Right lobe of liver (tissue), 6 donors: ENCODE measurements at regions not wholly inside any gene's neighbourhood (a gene's known extent, or its start where the extent isn't known, plus 50 kb on each side); places are given as distances from the start of the nearest gene placed in this dataset.
A peak's percentile ranks its signal among the peaks of the same experiment; 100 is the strongest.

ENCODE experiments used
- ATAC-seq, 4 donors: fragments of 200-7000 bp; cut with Tn5 transposase; one replicate each; pipeline ENCODE4 v1.9.1; 2020; ENCODE audit warnings: mild to moderate bottlenecking in 4 of 4, moderate library complexity in 4 of 4
- DNase-seq, 3 donors: peaks; one replicate each; pipeline ENCODE4 v3.0.0-alpha.2; 2020
- H3K27ac ChIP-seq, 3 donors: fragments of 200-600 bp; one replicate each; pipeline ENCODE4 v1.8.0; 2022
- H3K27me3 ChIP-seq, 2 donors: fragments of 200-600 bp; one replicate each; pipeline ENCODE4 v1.8.0; 2022
- H3K36me3 ChIP-seq, 4 donors: fragments of 200-600 bp; sonication (generic) in 1 of 4; one replicate each; pipeline versions ENCODE4 v1.5.1 to v1.8.0; 2017 to 2022; ENCODE audit warnings: control low read depth in 1 of 4
- H3K4me1 ChIP-seq, 4 donors: fragments of 200-600 bp; sonication (generic) in 1 of 4; one replicate each; pipeline versions ENCODE4 v1.5.1 to v1.8.0; 2017 to 2022; ENCODE audit warnings: control low read depth in 1 of 4
- H3K4me3 ChIP-seq, 3 donors: fragments of 200-600 bp; one replicate each; pipeline ENCODE4 v1.8.0; 2022
- H3K9me3 ChIP-seq, 4 donors: fragments of 200-600 bp; sonication (generic) in 1 of 4; one replicate each; pipeline versions ENCODE4 v1.5.1 to v1.8.0; 2017 to 2022; ENCODE audit warnings: control low read depth in 1 of 4
- POLR2A ChIP-seq: fragments of 450-650 bp; IDR thresholded peaks from one replicate; pipeline ENCODE4 v1.6.1; 2017; ENCODE audit warnings: antibody characterized with exemption, mild to moderate bottlenecking
- WGBS: methylation state at CpG from one replicate; pipeline ENCODE4 v1.1.6; 2018; ENCODE audit warnings: low coverage, low lambda C conversion rate; ENCODE audit not compliant: insufficient coverage; ENCODE audit errors: missing lambda C conversion rate; 5-methylcytosine and 5-hydroxymethylcytosine counted together
- intact Hi-C, 2 donors: fragments of 100-400 bp; cut with DNase I; formaldehyde crosslinking; loops; one replicate each; pipeline versions ENCODE4 v1.11.2 to v1.14.1; 2022
- TF ChIP-seq, protein P1 (sequence below), 4 donors: fragments of 200-600 bp in 3 of 4; fragments of 450-650 bp in 1 of 4; IDR thresholded peaks; one replicate each; pipeline versions ENCODE4 v1.5.1 to v1.8.0; 2016 to 2022; ENCODE audit warnings: antibody characterized with exemption in 4 of 4, mild to moderate bottlenecking in 2 of 4
- donor health status: DM: no; HTN: yes; CAD: no.
- donor health status: DM: no; HTN: no; CAD: no.
- donor health status: DM: no; HTN: no; CAD: no.
- donor health status: DM: no; HTN: yes; CAD: no.
- donor health status: DM: no; HTN: yes; CAD: no.

DNA sequence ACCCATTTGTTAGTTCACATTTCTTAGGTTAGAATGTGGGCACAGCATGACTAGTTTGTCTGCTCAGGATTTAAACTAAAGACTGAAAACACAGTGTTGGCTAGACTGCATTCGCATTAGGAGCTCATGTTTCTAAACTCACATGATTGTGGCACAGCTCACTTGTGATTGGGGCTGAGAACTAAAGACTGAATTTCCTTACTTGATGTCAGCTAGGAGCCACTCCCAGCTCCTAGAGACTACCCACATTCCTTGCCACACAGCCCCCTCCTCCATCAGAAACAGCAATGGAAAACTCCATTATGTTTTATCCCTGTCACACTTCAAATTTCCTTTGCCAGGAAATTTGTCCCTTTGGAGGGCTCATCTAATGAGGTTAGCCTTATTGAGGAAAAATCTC lies 170.2 kb upstream of the NUDT6 start:
- Histone ChIP-seq H3K4me3 (no peak overlapping the region), H3K9me3 (no peaks in the 10 kb centered on the region), H3K27me3 (no peaks in the 10 kb centered on the region), H3K36me3 (no peaks in the 10 kb centered on the region), H3K27ac (no peak overlapping the region), H3K4me1 (no peaks in the 10 kb centered on the region)
- intact Hi-C loops = no loop called here
- no peak for TF ChIP-seq POLR2A
- TF ChIP-seq, protein P1, sequence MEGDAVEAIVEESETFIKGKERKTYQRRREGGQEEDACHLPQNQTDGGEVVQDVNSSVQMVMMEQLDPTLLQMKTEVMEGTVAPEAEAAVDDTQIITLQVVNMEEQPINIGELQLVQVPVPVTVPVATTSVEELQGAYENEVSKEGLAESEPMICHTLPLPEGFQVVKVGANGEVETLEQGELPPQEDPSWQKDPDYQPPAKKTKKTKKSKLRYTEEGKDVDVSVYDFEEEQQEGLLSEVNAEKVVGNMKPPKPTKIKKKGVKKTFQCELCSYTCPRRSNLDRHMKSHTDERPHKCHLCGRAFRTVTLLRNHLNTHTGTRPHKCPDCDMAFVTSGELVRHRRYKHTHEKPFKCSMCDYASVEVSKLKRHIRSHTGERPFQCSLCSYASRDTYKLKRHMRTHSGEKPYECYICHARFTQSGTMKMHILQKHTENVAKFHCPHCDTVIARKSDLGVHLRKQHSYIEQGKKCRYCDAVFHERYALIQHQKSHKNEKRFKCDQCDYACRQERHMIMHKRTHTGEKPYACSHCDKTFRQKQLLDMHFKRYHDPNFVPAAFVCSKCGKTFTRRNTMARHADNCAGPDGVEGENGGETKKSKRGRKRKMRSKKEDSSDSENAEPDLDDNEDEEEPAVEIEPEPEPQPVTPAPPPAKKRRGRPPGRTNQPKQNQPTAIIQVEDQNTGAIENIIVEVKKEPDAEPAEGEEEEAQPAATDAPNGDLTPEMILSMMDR (IDR thresholded peaks at IDR 0.05) = no peak
- ATAC-seq (no peak), DNase-seq (no peak)
- no CpG with 5 or more reads among the region's 1 CpG for WGBS

DNA sequence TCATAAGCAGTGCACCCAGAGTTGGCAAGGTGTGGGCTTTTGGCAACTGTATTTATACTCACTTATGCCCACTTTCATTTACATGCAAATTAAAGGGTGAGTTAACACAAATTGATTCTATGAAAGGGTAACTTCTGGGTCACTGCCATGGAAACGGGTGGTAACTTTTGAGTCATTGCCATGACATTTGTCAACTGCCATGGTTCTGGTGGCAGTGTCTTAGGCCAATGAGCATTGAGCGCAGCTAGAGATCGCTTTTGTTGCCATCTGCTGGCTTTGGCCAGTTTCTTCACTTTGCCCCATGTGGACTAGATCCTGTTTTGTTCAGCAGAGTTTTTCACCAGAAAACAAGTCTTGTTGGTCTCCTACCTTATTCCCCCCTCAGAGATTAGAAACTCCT lies 170.8 kb upstream of the NUDT6 start:
- H3K4me3 ChIP-seq = no peak overlapping the region
- 83% methylated on average over 3 of the region's 3 CpGs for WGBS
- no peaks in the 10 kb centered on the region for H3K9me3 ChIP-seq
- H3K27ac ChIP-seq = no peak overlapping the region
- H3K27me3 ChIP-seq = no peaks in the 10 kb centered on the region
- ATAC-seq (no peak), DNase-seq (no peak)
- H3K4me1 ChIP-seq = no peaks in the 10 kb centered on the region
- H3K36me3 ChIP-seq = no peaks in the 10 kb centered on the region
- intact Hi-C loops = no loop called here
- TF ChIP-seq POLR2A = no peak
- TF ChIP-seq, protein P1 (IDR thresholded peaks at IDR 0.05) = no peak

DNA sequence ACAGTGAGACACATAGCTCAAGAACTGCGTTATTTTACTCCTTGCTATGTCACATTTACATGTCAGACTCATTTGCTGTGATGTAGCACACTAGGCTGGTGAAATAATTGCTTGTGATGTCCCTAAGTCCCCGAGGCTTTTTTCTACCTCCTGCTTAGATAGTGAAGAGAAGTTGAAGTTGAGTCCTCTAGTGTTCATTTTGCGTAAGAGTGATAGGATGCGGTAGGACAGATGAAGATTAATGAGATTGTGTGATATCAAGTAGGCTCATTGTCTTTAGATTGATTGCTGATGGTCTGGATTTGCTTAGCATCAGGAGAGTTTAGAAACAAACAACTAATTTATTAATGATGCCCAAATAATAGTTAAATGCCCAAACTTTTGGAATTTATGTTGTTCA lies 173.6 kb upstream of the NUDT6 start:
- Histone ChIP-seq H3K27me3 (no peaks in the 10 kb centered on the region), H3K36me3 (no peaks in the 10 kb centered on the region), H3K4me1 (no peaks in the 10 kb centered on the region), H3K27ac (no peak overlapping the region), H3K4me3 (no peak overlapping the region), H3K9me3 (no peaks in the 10 kb centered on the region)
- intact Hi-C loops = no loop called here
- TF ChIP-seq POLR2A = no peak
- TF ChIP-seq, protein P1 (IDR thresholded peaks at IDR 0.05) = peak in 1 of 4 donors; percentile 20
- ATAC-seq = no peak
- 85% methylated on average over 4 of the region's 4 CpGs for WGBS
- no peak for DNase-seq

DNA sequence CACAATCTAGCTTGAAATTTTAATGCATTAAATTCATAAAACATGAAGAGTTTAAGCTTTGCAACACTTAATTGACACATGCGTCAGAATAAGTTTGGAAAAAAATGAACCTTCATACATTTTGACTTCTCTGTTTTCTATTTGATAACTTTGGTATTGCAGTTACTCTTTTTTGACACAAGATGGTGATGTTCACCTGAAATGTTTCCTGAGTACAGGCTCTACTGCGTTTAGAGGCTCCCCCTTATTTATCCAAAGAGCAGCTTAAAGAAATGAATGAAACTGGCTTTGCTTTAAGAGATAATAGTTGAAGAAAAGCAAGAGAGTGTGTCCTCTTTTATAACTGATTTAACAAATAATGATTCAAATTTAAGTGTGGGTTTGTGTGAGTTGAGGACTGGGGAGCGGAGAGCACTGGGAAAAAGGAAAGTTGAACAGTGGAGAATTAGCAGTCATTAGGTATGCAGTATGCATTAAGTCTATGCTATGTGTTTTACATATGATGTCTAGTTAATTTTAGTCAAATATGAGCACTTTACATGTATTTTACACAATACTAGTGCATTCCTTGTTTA lies 180.6 kb upstream of the NUDT6 start:
- H3K36me3 ChIP-seq = no peaks in the 10 kb centered on the region
- intact Hi-C loops = no loop called here
- H3K4me3 ChIP-seq = no peak overlapping the region
- no peaks in the 10 kb centered on the region for H3K9me3 ChIP-seq
- H3K27me3 ChIP-seq = no peaks in the 10 kb centered on the region
- WGBS = 44% methylated on average over 3 of the region's 3 CpGs
- DNase-seq = no peak
- TF ChIP-seq, protein P1 (IDR thresholded peaks at IDR 0.05) = peak; percentile 69 to 81 (median 76)
- no peak for TF ChIP-seq POLR2A
- peak; percentile 65 to 82 (median 74) for ATAC-seq
- no peaks in the 10 kb centered on the region for H3K4me1 ChIP-seq
- no peak overlapping the region for H3K27ac ChIP-seq
